Natural killer cell (primary cell): ENCODE measurements at regions not wholly inside any gene's neighbourhood (a gene's known extent, or its start where the extent isn't known, plus 50 kb on each side); places are given as distances from the start of the nearest gene placed in this dataset.

Source experiments
- ATAC-seq, 3 donors: fragments of 150-1000 bp in 2 of 3; fragments of 200-7000 bp in 1 of 3; cut with Tn5 transposase; 1 replicate in 1 of 3; 2 replicates in 2 of 3; pipeline ENCODE4 v1.10.0; 2021; ENCODE audit warnings: mild to moderate bottlenecking in 2 of 3, moderate library complexity in 2 of 3
- DNase-seq, 2 donors: peaks; one replicate each; pipeline versions ENCODE4 v3.0.0 to v3.0.0-alpha.2; 2013 to 2021; ENCODE audit warnings: mixed read lengths in 1 of 2
- H3K27ac ChIP-seq: one replicate; pipeline ENCODE4 v1.5.1; 2013; ENCODE audit warnings: mild to moderate bottlenecking, low read length
- H3K27me3 ChIP-seq: one replicate; pipeline ENCODE4 v1.6.1; 2013; ENCODE audit warnings: low read length; ENCODE audit not compliant: control insufficient read depth, insufficient read depth
- H3K36me3 ChIP-seq: one replicate; pipeline ENCODE4 v1.6.1; 2013; ENCODE audit warnings: low read length; ENCODE audit not compliant: control insufficient read depth, insufficient read depth
- H3K4me1 ChIP-seq: one replicate; pipeline ENCODE4 v1.6.1; 2013; ENCODE audit warnings: low read length; ENCODE audit not compliant: control insufficient read depth, insufficient read depth
- H3K4me3 ChIP-seq: one replicate; pipeline ENCODE4 v1.5.1; 2013; ENCODE audit warnings: low read length
- H3K9me3 ChIP-seq: one replicate; pipeline ENCODE4 v1.6.1; 2013; ENCODE audit warnings: low read length; ENCODE audit not compliant: control insufficient read depth, insufficient read depth
- H3K27ac Mint-ChIP-seq, 2 donors: one replicate each; pipeline ENCODE4 v1.8.0; 2022; ENCODE audit warnings: mild to moderate bottlenecking in 2 of 2, mixed read lengths in 2 of 2, moderate library complexity in 1 of 2
- H3K27me3 Mint-ChIP-seq, 2 donors: one replicate each; pipeline ENCODE4 v1.8.0; 2022; ENCODE audit warnings: low read depth in 2 of 2, mixed read lengths in 2 of 2
- H3K36me3 Mint-ChIP-seq: one replicate; pipeline ENCODE4 v1.8.0; 2022; ENCODE audit warnings: mixed read lengths
- H3K4me1 Mint-ChIP-seq, 2 donors: one replicate each; pipeline ENCODE4 v1.8.0; 2022; ENCODE audit warnings: mixed read lengths in 2 of 2
- H3K4me3 Mint-ChIP-seq: one replicate; pipeline ENCODE4 v1.8.0; 2022; ENCODE audit warnings: mild to moderate bottlenecking, moderate library complexity, mixed read lengths
- H3K9me3 Mint-ChIP-seq, 2 donors: one replicate each; pipeline ENCODE4 v1.8.0; 2022; ENCODE audit warnings: mixed read lengths in 2 of 2
- WGBS: methylation state at CpG from one replicate; pipeline ENCODE4 v1.1.7; 2013; ENCODE audit warnings: missing lambda C conversion rate; ENCODE audit not compliant: insufficient coverage; 5-methylcytosine and 5-hydroxymethylcytosine counted together
- intact Hi-C: fragments of 100-400 bp; cut with micrococcal nuclease; formaldehyde crosslinking; loops from one replicate; pipeline ENCODE4 v1.14.2; 2022
- TF ChIP-seq, protein P1 (sequence below): fragments of 200-600 bp; IDR thresholded peaks from one replicate; pipeline ENCODE4 v1.8.0; 2022; ENCODE audit warnings: antibody characterized with exemption

DNA sequence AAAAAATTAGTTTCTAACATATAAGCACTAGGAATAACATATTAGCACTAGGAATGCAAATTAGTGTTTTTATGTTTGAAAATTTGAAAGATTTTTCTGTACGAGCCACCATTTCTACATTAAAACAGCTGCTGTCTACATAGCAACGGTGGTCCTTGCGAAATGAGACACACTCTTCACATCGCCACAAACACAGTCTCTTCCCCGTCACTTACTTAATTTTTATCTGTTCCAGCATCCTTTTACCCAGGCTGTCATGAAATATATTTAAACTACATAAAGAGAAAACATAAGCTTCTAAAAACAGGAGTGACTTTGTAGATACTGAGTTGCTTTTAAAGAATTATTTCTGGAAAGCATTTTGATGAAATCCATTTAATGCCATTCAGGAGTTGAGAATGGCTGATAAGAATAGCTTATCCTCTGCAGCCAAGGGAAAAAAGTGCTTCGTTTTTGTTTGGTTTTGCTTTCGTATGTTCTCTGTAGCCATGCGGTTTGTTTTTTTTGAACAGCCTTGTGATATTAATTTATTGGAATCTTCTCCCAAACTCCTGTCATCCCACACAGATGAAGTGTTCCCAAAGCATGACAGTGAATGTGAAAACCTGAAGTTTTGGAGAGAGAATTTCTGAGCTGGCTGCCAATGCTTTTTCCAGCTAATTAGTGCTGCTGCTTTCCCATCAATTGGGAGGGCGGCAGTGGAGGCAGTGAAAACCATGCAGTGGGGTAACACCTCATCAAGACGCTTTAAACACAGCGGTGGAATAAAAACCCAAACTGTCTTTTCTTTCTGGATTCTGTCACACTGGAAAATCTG lies 603.7 kb upstream of the ADARB2 start:
- H3K27me3 Mint-ChIP-seq: no peaks in the 10 kb centered on the region
- intact Hi-C loops: no loop called here
- no peaks in the 10 kb centered on the region for H3K9me3 ChIP-seq
- no peak overlapping the region for H3K4me3 Mint-ChIP-seq
- H3K36me3 ChIP-seq: no peaks in the 10 kb centered on the region
- H3K27ac Mint-ChIP-seq: no peak overlapping the region
- H3K27me3 ChIP-seq: no peaks in the 10 kb centered on the region
- H3K4me3 ChIP-seq: no peak overlapping the region
- no peak for ATAC-seq
- H3K36me3 Mint-ChIP-seq: no peaks in the 10 kb centered on the region
- 80% methylated on average over 8 of the region's 11 CpGs for WGBS
- peaks cover 2 to 3% of the 10 kb centered on the region in 2 donors for H3K9me3 Mint-ChIP-seq
- no peak for DNase-seq
- H3K4me1 Mint-ChIP-seq: no peaks in the 10 kb centered on the region
- no peak overlapping the region for H3K27ac ChIP-seq
- TF ChIP-seq, protein P1, sequence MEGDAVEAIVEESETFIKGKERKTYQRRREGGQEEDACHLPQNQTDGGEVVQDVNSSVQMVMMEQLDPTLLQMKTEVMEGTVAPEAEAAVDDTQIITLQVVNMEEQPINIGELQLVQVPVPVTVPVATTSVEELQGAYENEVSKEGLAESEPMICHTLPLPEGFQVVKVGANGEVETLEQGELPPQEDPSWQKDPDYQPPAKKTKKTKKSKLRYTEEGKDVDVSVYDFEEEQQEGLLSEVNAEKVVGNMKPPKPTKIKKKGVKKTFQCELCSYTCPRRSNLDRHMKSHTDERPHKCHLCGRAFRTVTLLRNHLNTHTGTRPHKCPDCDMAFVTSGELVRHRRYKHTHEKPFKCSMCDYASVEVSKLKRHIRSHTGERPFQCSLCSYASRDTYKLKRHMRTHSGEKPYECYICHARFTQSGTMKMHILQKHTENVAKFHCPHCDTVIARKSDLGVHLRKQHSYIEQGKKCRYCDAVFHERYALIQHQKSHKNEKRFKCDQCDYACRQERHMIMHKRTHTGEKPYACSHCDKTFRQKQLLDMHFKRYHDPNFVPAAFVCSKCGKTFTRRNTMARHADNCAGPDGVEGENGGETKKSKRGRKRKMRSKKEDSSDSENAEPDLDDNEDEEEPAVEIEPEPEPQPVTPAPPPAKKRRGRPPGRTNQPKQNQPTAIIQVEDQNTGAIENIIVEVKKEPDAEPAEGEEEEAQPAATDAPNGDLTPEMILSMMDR: no peak
- H3K4me1 ChIP-seq: no peaks in the 10 kb centered on the region

- Histone ChIP-seq H3K9me3 (no peaks in the 10 kb centered on the region), H3K27me3 (no peaks in the 10 kb centered on the region), H3K4me1 (no peaks in the 10 kb centered on the region), H3K36me3 (no peaks in the 10 kb centered on the region), H3K27ac (no peak overlapping the region), H3K4me3 (no peak overlapping the region)
- Mint-ChIP-seq H3K9me3 (peaks cover 0 to 2% of the 10 kb centered on the region in 2 donors), H3K4me1 (no peaks in the 10 kb centered on the region), H3K36me3 (no peaks in the 10 kb centered on the region), H3K27ac (no peak overlapping the region), H3K27me3 (no peaks in the 10 kb centered on the region), H3K4me3 (no peak overlapping the region)
- no peak for DNase-seq
- 90% methylated on average over 7 of the region's 7 CpGs for WGBS
- ATAC-seq: no peak
- TF ChIP-seq, protein P1: no peak
- intact Hi-C loops: no loop called here
Observed at GRCh38 chr10:2335626-2336025, 598.3 kb upstream of the ADARB2 start.

DNA sequence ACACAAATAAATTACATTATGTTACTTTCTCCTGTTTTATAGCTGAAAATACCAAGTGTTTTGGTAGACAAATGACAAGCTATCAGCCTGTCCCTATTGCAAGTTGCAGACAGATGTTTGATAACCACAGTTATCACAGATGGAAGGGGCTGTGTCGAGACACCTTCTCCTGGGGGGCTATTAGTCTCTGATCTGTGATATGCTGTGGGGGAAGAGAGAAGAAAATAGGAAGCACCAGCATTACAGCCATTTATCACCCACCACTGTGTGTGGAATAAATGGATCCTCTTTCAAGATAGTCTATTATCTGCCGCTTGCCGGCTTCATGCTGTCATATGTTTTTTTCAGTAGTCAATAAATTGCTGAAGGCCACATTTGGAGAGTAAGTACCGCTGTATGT lies 597.2 kb upstream of the ADARB2 start:
- TF ChIP-seq, protein P1: no peak

GRCh38 chr10:2329082-2329481 lies 591.8 kb upstream of the ADARB2 start:
- Mint-ChIP-seq H3K9me3 (peaks cover 4 to 6% of the 10 kb centered on the region in 2 donors), H3K36me3 (no peaks in the 10 kb centered on the region), H3K27ac (no peak overlapping the region), H3K4me3 (no peak overlapping the region), H3K27me3 (no peaks in the 10 kb centered on the region), H3K4me1 (no peaks in the 10 kb centered on the region)
- no peak for ATAC-seq
- Histone ChIP-seq H3K4me3 (no peak overlapping the region), H3K9me3 (no peaks in the 10 kb centered on the region), H3K36me3 (no peaks in the 10 kb centered on the region), H3K27ac (no peak overlapping the region), H3K4me1 (no peaks in the 10 kb centered on the region), H3K27me3 (no peaks in the 10 kb centered on the region)
- DNase-seq: no peak
- intact Hi-C loops: no loop called here
- 85% methylated on average over 13 of the region's 13 CpGs for WGBS
- TF ChIP-seq, protein P1: no peak

More for the DNA sequence above, 597.2 kb upstream of the ADARB2 start:
- Mint-ChIP-seq H3K4me1 (no peaks in the 10 kb centered on the region), H3K4me3 (no peak overlapping the region), H3K27ac (no peak overlapping the region), H3K27me3 (no peaks in the 10 kb centered on the region), H3K36me3 (no peaks in the 10 kb centered on the region), H3K9me3 (peaks cover 0 to 2% of the 10 kb centered on the region in 2 donors)
- Histone ChIP-seq H3K27ac (no peak overlapping the region), H3K36me3 (no peaks in the 10 kb centered on the region), H3K4me3 (no peak overlapping the region), H3K4me1 (no peaks in the 10 kb centered on the region), H3K9me3 (no peaks in the 10 kb centered on the region), H3K27me3 (no peaks in the 10 kb centered on the region)
- intact Hi-C loops: no loop called here
- no CpG with 5 or more reads among the region's 4 CpGs for WGBS
- ATAC-seq (no peak), DNase-seq (no peak)
